GM23338 (cell line): ENCODE measurements at regions not wholly inside any gene's neighbourhood (a gene's known extent, or its start where the extent isn't known, plus 50 kb on each side); places are given as distances from the start of the nearest gene placed in this dataset.

Experiments used
- ATAC-seq: fragments of 200-7000 bp; cut with Tn5 transposase; 3 replicates; pipeline ENCODE4 v1.9.1; 2020
- DNase-seq: peaks from one replicate; pipeline ENCODE4 v3.0.0-alpha.2; 2015; ENCODE audit warnings: low spot score
- H2AFZ ChIP-seq: fragments of 200-600 bp; sonication (generic); 2 replicates; pipeline ENCODE4 v1.8.0; 2016; ENCODE audit warnings: antibody characterized with exemption, mild to moderate bottlenecking, moderate library complexity
- H3F3A ChIP-seq: fragments of 200-600 bp; sonication (generic); replicated peaks from 2 replicates; pipeline ENCODE4 v1.8.0; 2017; ENCODE audit warnings: antibody characterized with exemption, mixed run types, low read depth
- H3K27ac ChIP-seq: fragments of 200-600 bp; sonication (generic); 2 replicates; pipeline ENCODE4 v1.6.1; 2016; ENCODE audit warnings: low read depth
- H3K27me3 ChIP-seq: fragments of 200-600 bp; sonication (generic); 2 replicates; pipeline ENCODE4 v1.8.0; 2016; ENCODE audit warnings: mild to moderate bottlenecking, mixed run types, moderate library complexity; ENCODE audit not compliant: insufficient read depth
- H3K36me3 ChIP-seq: fragments of 200-600 bp; sonication (generic); 2 replicates; pipeline ENCODE4 v1.8.0; 2016; ENCODE audit warnings: mild to moderate bottlenecking; ENCODE audit not compliant: insufficient read depth
- H3K4me1 ChIP-seq: fragments of 200-600 bp; sonication (generic); 2 replicates; pipeline ENCODE4 v1.8.0; 2016; ENCODE audit warnings: mild to moderate bottlenecking, moderate library complexity; ENCODE audit not compliant: insufficient read depth
- H3K4me2 ChIP-seq: fragments of 200-600 bp; sonication (generic); 2 replicates; pipeline ENCODE4 v1.7.1; 2017; ENCODE audit warnings: mixed run types
- H3K4me3 ChIP-seq: fragments of 200-600 bp; sonication (generic); 2 replicates; pipeline ENCODE4 v1.6.1; 2016; ENCODE audit warnings: mixed run types
- H3K79me2 ChIP-seq: fragments of 200-600 bp; sonication (generic); replicated peaks from 2 replicates; pipeline ENCODE4 v1.8.0; 2017; ENCODE audit warnings: mild to moderate bottlenecking; ENCODE audit not compliant: insufficient read depth
- H3K9me2 ChIP-seq: fragments of 200-600 bp; sonication (generic); 2 replicates; pipeline ENCODE4 v1.8.0; 2017; ENCODE audit not compliant: insufficient read depth
- H4K20me1 ChIP-seq: fragments of 200-600 bp; sonication (generic); replicated peaks from 2 replicates; pipeline ENCODE4 v1.8.0; 2017; ENCODE audit warnings: mild to moderate bottlenecking; ENCODE audit not compliant: insufficient read depth
- H3K27ac Mint-ChIP-seq: 2 replicates; pipeline ENCODE4 v1.8.0; 2020; ENCODE audit warnings: inconsistent platforms, mild to moderate bottlenecking, moderate library complexity, mixed read lengths
- H3K27me3 Mint-ChIP-seq: 3 replicates; pipeline ENCODE4 v1.8.0; 2022; ENCODE audit warnings: low read depth, mild to moderate bottlenecking, moderate library complexity, mixed read lengths, inconsistent platforms; ENCODE audit not compliant: insufficient read depth, poor library complexity
- H3K36me3 Mint-ChIP-seq: 3 replicates; pipeline ENCODE4 v1.8.0; 2021; ENCODE audit warnings: low read depth, mild to moderate bottlenecking, inconsistent platforms, moderate library complexity, mixed read lengths
- H3K4me1 Mint-ChIP-seq: 3 replicates; pipeline ENCODE4 v1.8.0; 2020; ENCODE audit warnings: mild to moderate bottlenecking, inconsistent platforms, mixed read lengths
- H3K4me3 Mint-ChIP-seq: 3 replicates; pipeline ENCODE4 v1.8.0; 2021; ENCODE audit warnings: moderate library complexity, mild to moderate bottlenecking, inconsistent platforms, mixed read lengths
- H3K9me3 Mint-ChIP-seq: 3 replicates; pipeline ENCODE4 v1.8.0; 2020; ENCODE audit warnings: moderate library complexity, mild to moderate bottlenecking, inconsistent platforms, mixed read lengths
- CREB1 ChIP-seq: fragments of 250-450 bp; sonication (Bioruptor Pico); IDR thresholded peaks from 2 replicates; pipeline ENCODE4 v1.5.0; 2020; ENCODE audit warnings: low read depth, mild to moderate bottlenecking, moderate library complexity
- JUNB ChIP-seq: IDR thresholded peaks from one replicate; pipeline ENCODE4 v1.6.1; 2016; ENCODE audit warnings: antibody characterized with exemption; ENCODE audit not compliant: unreplicated experiment
- NANOG ChIP-seq: IDR thresholded peaks from 2 replicates; pipeline ENCODE4 v1.6.1; 2016; ENCODE audit warnings: antibody characterized with exemption, borderline replicate concordance
- POLR2AphosphoS5 ChIP-seq: IDR thresholded peaks from 2 replicates; pipeline ENCODE4 v1.6.1; 2016; ENCODE audit warnings: antibody characterized with exemption, low read depth
- REST ChIP-seq: IDR thresholded peaks from one replicate; pipeline ENCODE4 v1.6.1; 2018; ENCODE audit warnings: antibody characterized with exemption; ENCODE audit not compliant: unreplicated experiment
- ZNF331 ChIP-seq: fragments of 250-450 bp; sonication (Bioruptor Pico); IDR thresholded peaks from 2 replicates; pipeline ENCODE4 v1.5.0; 2020; ENCODE audit warnings: low read depth, mild to moderate bottlenecking, moderate library complexity
- TF ChIP-seq, protein P1 (sequence below), 2 experiments: fragments of 200-600 bp in 1 of 2; sonication (generic) in 1 of 2; conservative IDR thresholded peaks; 2 replicates each; pipeline versions ENCODE4 v1.5.1 to v1.6.1; 2016 to 2017; ENCODE audit warnings: antibody characterized with exemption in 2 of 2, low read depth in 2 of 2, mild to moderate bottlenecking in 2 of 2, moderate library complexity in 1 of 2
- TF ChIP-seq, protein P2 (sequence below): IDR thresholded peaks from 2 replicates; pipeline ENCODE4 v1.6.1; 2016; ENCODE audit warnings: antibody characterized with exemption

GRCh38 chr6:67886036-67886707 is 748.9 kb upstream of the ADGRB3 start (continued):
- TF ChIP-seq REST, result no peak
- no peak for TF ChIP-seq CREB1 (CRISPR knock-in tag)
- TF ChIP-seq NANOG, result no peak
- TF ChIP-seq POLR2AphosphoS5, result no peak
- TF ChIP-seq, protein P1, sequence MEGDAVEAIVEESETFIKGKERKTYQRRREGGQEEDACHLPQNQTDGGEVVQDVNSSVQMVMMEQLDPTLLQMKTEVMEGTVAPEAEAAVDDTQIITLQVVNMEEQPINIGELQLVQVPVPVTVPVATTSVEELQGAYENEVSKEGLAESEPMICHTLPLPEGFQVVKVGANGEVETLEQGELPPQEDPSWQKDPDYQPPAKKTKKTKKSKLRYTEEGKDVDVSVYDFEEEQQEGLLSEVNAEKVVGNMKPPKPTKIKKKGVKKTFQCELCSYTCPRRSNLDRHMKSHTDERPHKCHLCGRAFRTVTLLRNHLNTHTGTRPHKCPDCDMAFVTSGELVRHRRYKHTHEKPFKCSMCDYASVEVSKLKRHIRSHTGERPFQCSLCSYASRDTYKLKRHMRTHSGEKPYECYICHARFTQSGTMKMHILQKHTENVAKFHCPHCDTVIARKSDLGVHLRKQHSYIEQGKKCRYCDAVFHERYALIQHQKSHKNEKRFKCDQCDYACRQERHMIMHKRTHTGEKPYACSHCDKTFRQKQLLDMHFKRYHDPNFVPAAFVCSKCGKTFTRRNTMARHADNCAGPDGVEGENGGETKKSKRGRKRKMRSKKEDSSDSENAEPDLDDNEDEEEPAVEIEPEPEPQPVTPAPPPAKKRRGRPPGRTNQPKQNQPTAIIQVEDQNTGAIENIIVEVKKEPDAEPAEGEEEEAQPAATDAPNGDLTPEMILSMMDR (conservative IDR thresholded peaks at IDR 0.05; ENCODE audit: low read depth in 2 of 2), result no peak

GRCh38 chr6:67885081-67886033 is 749.7 kb upstream of the ADGRB3 start:
- no peaks in the 10 kb centered on the region for H4K20me1 ChIP-seq
- H3K4me3 Mint-ChIP-seq, result no peak overlapping the region
- no peaks in the 10 kb centered on the region for H3K36me3 ChIP-seq
- H2AFZ ChIP-seq, result no peak overlapping the region
- peaks cover 12% of the 10 kb centered on the region; the same call in 2 of the 3 replicates for H3K9me3 Mint-ChIP-seq
- no peak overlapping the region for H3K27ac Mint-ChIP-seq
- H3K4me2 ChIP-seq, result no peak overlapping the region
- no peak overlapping the region for H3K27ac ChIP-seq
- peaks cover 6% of the 10 kb centered on the region; the same call in 1 of the 3 replicates for H3K36me3 Mint-ChIP-seq
- H3K4me1 Mint-ChIP-seq, result peaks cover 1% of the 10 kb centered on the region
- no peak overlapping the region for H3K4me3 ChIP-seq
- ATAC-seq (no peak), DNase-seq (no peak)
- peaks cover 4% of the 10 kb centered on the region for H3K27me3 Mint-ChIP-seq
- no peaks in the 10 kb centered on the region for H3K79me2 ChIP-seq
- no peaks in the 10 kb centered on the region for H3K4me1 ChIP-seq
- H3K27me3 ChIP-seq, result no peaks in the 10 kb centered on the region
- peaks cover 21% of the 10 kb centered on the region; the same call in 1 of the 2 replicates for H3K9me2 ChIP-seq
- H3F3A ChIP-seq, result no peaks in the 10 kb centered on the region
- no peak for TF ChIP-seq JUNB
- TF ChIP-seq ZNF331 (CRISPR knock-in tag), result no peak
- no peak for TF ChIP-seq NANOG
- TF ChIP-seq, protein P1 (conservative IDR thresholded peaks at IDR 0.05; ENCODE audit: low read depth in 2 of 2), result no peak
- no peak for TF ChIP-seq POLR2AphosphoS5
- TF ChIP-seq, protein P2, sequence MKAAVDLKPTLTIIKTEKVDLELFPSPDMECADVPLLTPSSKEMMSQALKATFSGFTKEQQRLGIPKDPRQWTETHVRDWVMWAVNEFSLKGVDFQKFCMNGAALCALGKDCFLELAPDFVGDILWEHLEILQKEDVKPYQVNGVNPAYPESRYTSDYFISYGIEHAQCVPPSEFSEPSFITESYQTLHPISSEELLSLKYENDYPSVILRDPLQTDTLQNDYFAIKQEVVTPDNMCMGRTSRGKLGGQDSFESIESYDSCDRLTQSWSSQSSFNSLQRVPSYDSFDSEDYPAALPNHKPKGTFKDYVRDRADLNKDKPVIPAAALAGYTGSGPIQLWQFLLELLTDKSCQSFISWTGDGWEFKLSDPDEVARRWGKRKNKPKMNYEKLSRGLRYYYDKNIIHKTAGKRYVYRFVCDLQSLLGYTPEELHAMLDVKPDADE, result no peak
- no peak for TF ChIP-seq CREB1 (CRISPR knock-in tag)
